ENCODE measurements at regions not wholly inside any gene's neighbourhood (a gene's known extent, or its start where the extent isn't known, plus 50 kb on each side); places are given as distances from the start of the nearest gene placed in this dataset.

DNA sequence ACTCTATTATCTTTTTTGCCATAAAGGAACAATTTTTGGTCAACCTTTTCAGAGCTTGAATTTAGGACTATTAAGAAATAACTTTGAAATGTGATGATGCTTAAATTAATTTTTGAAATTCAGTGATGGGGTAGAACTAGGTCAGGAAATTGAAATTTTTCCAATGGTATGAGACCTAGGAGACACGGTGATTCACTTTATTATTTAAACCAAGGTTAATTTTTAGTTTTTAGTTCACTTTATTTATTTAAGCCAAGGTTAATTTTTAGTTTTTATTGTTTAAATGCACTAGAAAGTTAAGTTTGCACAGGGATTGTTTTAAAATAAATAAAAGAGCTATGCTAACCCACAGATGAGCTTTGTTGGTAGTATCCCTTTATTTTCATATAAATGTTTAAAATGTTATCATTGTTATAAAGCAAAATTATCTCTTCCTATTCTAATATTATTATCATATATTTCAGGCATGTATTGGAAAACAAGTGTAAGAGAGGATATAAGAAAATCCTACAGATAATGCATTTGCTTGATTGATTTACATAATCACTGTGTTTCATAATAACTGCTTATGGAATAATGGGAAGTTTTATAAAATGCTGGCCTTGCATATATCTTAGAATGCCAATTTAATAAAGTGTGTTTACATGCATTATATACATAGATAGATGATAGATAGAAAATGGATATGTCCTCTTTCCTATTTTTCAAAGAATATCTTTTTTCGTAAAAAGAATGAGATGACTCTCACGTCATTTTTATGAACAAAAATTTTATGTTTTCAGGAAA is 163.6 kb downstream of the HGF start:
- H3K27me3 ChIP-seq (ENCODE audit: control insufficient read depth in 2 of 2, insufficient read depth in 2 of 2, low read length in 2 of 2) = no peaks in the 10 kb centered on the region
- ChIA-PET POLR2A (no interaction called here), CTCF (interaction anchor here (1.5 kb wide), 1 partner anchor 20 kb away, joined by 5 read pairs; no protein-coding TSS in a partner anchor)
- no peaks in the 10 kb centered on the region for H3K4me1 ChIP-seq (ENCODE audit: control insufficient read depth, extremely low read depth, insufficient read depth, low read length)
- dilution Hi-C loops (cut with MboI; ENCODE audit: extremely low pct_ligation_motif_present, low sequenced_read_pairs) (no loop called here), intact Hi-C loops (cut with micrococcal nuclease) (no loop called here)
- no peak overlapping the region for H3K9ac ChIP-seq (replicated peaks; ENCODE audit: extremely low read depth, insufficient read depth, low read length)
- no peak for TF ChIP-seq JUN (IDR thresholded peaks at IDR 0.05; ENCODE audit: borderline replicate concordance, insufficient read depth, insufficient read length, low read depth)
- BruUV-seq (replicated peaks) = no TSS peak
- FAIRE-seq = no peak
- no peak overlapping the region for H2AFZ ChIP-seq (ENCODE audit: low read depth, low read length)
- no peaks in the 10 kb centered on the region for H3K9me3 ChIP-seq (replicated peaks; ENCODE audit: control insufficient read depth, insufficient read depth, low read length)
- no peak overlapping the region for H3K4me3 ChIP-seq (replicated peaks in 1 of 3; ENCODE audit: insufficient read depth in 1 of 3, low read depth in 1 of 3, low read length in 3 of 3)
- no peaks in the 10 kb centered on the region for H3K9me1 ChIP-seq (replicated peaks; ENCODE audit: control insufficient read depth, extremely low read depth, insufficient read depth, low read length)
- H3K36me3 ChIP-seq (ENCODE audit: control insufficient read depth in 2 of 2, extremely low read depth in 1 of 2, insufficient read depth in 2 of 2, low read length in 2 of 2) = no peaks in the 10 kb centered on the region
- no peaks in the 10 kb centered on the region for H4K20me1 ChIP-seq (replicated peaks; ENCODE audit: control insufficient read depth, extremely low read depth, insufficient read depth, low read length)
- DNase-seq (ENCODE audit: low read depth, low spot score) = no peak
- H3K27ac ChIP-seq (ENCODE audit: insufficient read depth, low read depth, low read length) = no peak overlapping the region
- no peak overlapping the region for H3K4me2 ChIP-seq (ENCODE audit: insufficient read depth, low read length)
- H3K79me2 ChIP-seq (ENCODE audit: control insufficient read depth, insufficient read depth, low read length) = no peaks in the 10 kb centered on the region

- no TSS peak for BruUV-seq (replicated peaks)
- H4K20me1 ChIP-seq (replicated peaks; ENCODE audit: control insufficient read depth, extremely low read depth, insufficient read depth, low read length) = no peaks in the 10 kb centered on the region
- dilution Hi-C loops (cut with MboI; ENCODE audit: extremely low pct_ligation_motif_present, low sequenced_read_pairs) (no loop called here), intact Hi-C loops (cut with micrococcal nuclease) (no loop called here)
- no peaks in the 10 kb centered on the region for H3K9me1 ChIP-seq (replicated peaks; ENCODE audit: control insufficient read depth, extremely low read depth, insufficient read depth, low read length)
- ChIA-PET POLR2A (no interaction called here), CTCF (interaction anchor here (1.5 kb wide), 1 partner anchor 20 kb away, joined by 5 read pairs; no protein-coding TSS in a partner anchor)
- no peaks in the 10 kb centered on the region for H3K27me3 ChIP-seq (ENCODE audit: control insufficient read depth in 2 of 2, insufficient read depth in 2 of 2, low read length in 2 of 2)
- H3K27ac ChIP-seq (ENCODE audit: insufficient read depth, low read depth, low read length) = no peak overlapping the region
- H3K9me3 ChIP-seq (replicated peaks; ENCODE audit: control insufficient read depth, insufficient read depth, low read length) = no peaks in the 10 kb centered on the region
- H3K79me2 ChIP-seq (ENCODE audit: control insufficient read depth, insufficient read depth, low read length) = no peaks in the 10 kb centered on the region
- H3K4me1 ChIP-seq (ENCODE audit: control insufficient read depth, extremely low read depth, insufficient read depth, low read length) = no peaks in the 10 kb centered on the region
- no peak for TF ChIP-seq MYC (IDR thresholded peaks at IDR 0.05; ENCODE audit: low read depth, low read length)
- no peak overlapping the region for H3K4me2 ChIP-seq (ENCODE audit: insufficient read depth, low read length)
- no peak overlapping the region for H3K9ac ChIP-seq (replicated peaks; ENCODE audit: extremely low read depth, insufficient read depth, low read length)
- H2AFZ ChIP-seq (ENCODE audit: low read depth, low read length) = no peak overlapping the region
- no peaks in the 10 kb centered on the region for H3K36me3 ChIP-seq (ENCODE audit: control insufficient read depth in 2 of 2, extremely low read depth in 1 of 2, insufficient read depth in 2 of 2, low read length in 2 of 2)
- no peak for FAIRE-seq
- no peak for DNase-seq (ENCODE audit: low read depth, low spot score)
- H3K4me3 ChIP-seq (replicated peaks in 1 of 3; ENCODE audit: insufficient read depth in 1 of 3, low read depth in 1 of 3, low read length in 3 of 3) = no peak overlapping the region
Measured at GRCh38 chr7:81605493-81605892, 164.4 kb downstream of the HGF start.
